ENCODE measurements at regions not wholly inside any gene's neighbourhood (a gene's known extent, or its start where the extent isn't known, plus 50 kb on each side); places are given as distances from the start of the nearest gene placed in this dataset.

GRCh38 chr2:118654945-118655344 lies 192.5 kb downstream of the EN1 start:
- TF ChIP-seq EZH2phosphoT487 (IDR thresholded peaks at IDR 0.05; ENCODE audit: borderline replicate concordance, low read depth) (no peak), ELF1 (IDR thresholded peaks at IDR 0.05) (no peak), CTCF (IDR thresholded peaks at IDR 0.05) (no peak), POLR2AphosphoS5 (IDR thresholded peaks at IDR 0.05; ENCODE audit: low read depth, low read length) (no peak), RCOR1 (IDR thresholded peaks at IDR 0.05; ENCODE audit: low read length) (no peak), MXI1 (IDR thresholded peaks at IDR 0.05; ENCODE audit: low read depth, low read length) (no peak), PBX3 (IDR thresholded peaks at IDR 0.05) (no peak), FOXJ3 (CRISPR knock-in tag; IDR thresholded peaks at IDR 0.05) (no peak), MAX (IDR thresholded peaks at IDR 0.05; ENCODE audit: low read depth) (no peak)
